ENCODE measurements at regions not wholly inside any gene's neighbourhood (a gene's known extent, or its start where the extent isn't known, plus 50 kb on each side); places are given as distances from the start of the nearest gene placed in this dataset.

DNA sequence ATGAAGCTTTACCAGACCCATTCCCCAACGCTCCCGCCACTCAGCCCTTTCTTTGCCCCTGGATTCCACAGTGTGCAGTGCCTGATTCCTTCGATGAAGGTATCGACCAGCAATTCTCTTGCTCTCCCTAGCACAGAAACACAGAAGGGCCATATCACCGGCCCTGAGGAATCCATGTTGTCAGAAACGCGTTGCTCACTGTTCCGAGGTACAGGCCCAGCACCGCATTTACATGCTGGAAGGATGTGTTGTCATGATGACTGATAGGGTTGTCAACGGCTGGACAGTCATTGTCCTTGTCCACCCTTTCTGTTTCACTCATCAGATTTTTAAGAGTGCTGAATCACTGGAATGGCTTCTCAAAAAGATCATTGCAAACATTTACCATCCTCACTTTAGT, 57.2 kb upstream of the GPR6 start:
- DNase-seq = no peak

DNA sequence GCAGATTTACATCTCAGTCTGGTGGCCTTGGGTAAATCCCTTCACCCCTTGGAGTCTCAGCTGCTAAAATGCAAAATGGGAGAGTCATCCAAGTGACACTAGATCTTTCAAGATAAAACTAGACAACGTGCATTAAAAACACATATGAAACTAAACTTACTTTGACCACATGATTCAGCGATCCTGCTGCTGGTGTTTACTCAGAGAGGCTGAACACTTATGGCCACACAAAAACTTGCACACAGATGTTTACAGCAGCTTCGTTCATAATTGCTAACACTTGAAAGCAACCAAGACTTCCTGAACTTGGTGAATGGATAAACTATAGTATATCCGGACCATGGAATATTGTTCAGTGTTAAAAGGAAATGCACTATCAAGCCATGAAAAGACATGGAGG, 55.3 kb upstream of the GPR6 start:
- DNase-seq = no peak

DNA sequence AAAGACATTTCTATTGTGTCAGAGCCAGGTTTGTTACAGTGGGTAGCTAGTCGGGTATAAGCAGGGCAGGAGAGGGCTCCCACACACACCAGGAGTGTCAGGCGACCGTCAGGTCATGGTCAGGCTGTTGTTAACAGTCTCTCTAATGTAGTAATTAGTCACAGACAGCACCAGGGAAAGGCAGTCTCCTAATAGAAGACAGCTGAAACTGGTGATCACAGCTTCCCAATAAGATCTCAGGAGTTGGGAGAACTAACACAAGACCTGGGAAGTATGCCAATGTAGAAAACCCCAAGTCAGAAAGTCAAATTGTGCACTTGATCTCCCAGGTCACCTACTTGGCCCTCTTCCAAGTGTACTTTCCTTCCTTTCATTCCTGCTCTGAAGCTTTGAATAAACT, 53.0 kb upstream of the GPR6 start:
- no peak for DNase-seq

DNA sequence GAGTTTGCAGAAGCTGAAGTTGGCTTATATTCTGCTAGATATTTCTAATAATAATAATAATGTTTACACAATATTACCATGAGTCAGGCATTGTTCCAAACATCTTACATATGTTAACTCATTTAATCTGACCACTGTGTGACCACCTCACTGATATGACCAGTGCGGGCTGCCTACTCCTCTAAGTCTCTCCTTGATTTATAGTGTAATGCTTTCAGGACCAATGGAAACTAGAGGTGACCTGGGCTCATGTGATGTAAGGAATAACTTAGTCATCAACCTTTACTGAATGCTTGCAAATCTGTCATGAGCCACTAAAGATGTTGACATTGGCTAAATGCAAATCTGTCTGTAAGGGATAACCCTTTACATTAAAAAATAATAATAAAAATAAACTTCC, 51.1 kb upstream of the GPR6 start:
- no peak for DNase-seq

All from NCI-H1048 (cell line).